B cell (primary cell): ENCODE measurements at regions not wholly inside any gene's neighbourhood (a gene's known extent, or its start where the extent isn't known, plus 50 kb on each side); places are given as distances from the start of the nearest gene placed in this dataset.

ENCODE experiments used
- ATAC-seq: fragments of 200-7000 bp; cut with Tn5 transposase; one replicate; pipeline ENCODE4 v1.10.0; 2021; ENCODE audit warnings: low read depth, mild to moderate bottlenecking, moderate number of reproducible peaks, moderate library complexity
- CTCF ChIA-PET: fragments of 350-600 bp; sonication (Branson Sonifier 250); formaldehyde crosslinking; loops from one replicate; lab custom pipeline; 2021; ENCODE audit warnings: antibody characterized with exemption, inconsistent platforms; lab: Charles Lee
- POLR2A ChIA-PET: fragments of 350-600 bp; sonication (Branson Sonifier 250); formaldehyde crosslinking; loops from one replicate; lab custom pipeline; 2021; ENCODE audit warnings: antibody characterized with exemption; lab: Charles Lee
- DNase-seq: peaks from one replicate; pipeline ENCODE4 v3.0.0; 2013
- H2AFZ ChIP-seq: 2 replicates; pipeline ENCODE4 v1.6.1; 2012; ENCODE audit warnings: mild to moderate bottlenecking, low read depth, low read length; ENCODE audit not compliant: insufficient read depth, poor library complexity, severe bottlenecking
- H3K27ac ChIP-seq, 2 donors: 1 replicate in 1 of 2; 2 replicates in 1 of 2; pipeline ENCODE4 v1.5.1; 2012 to 2013; ENCODE audit warnings: low read length in 2 of 2, mild to moderate bottlenecking in 2 of 2, moderate library complexity in 1 of 2
- H3K27me3 ChIP-seq, 4 experiments: fragments of 200-600 bp in 1 of 4; sonication (generic) in 1 of 4; replicated peaks in 1 of 4; 1 replicate in 2 of 4; 2 replicates in 2 of 4; pipeline versions ENCODE4 v1.6.1 to v1.7.0; 2013 to 2016; ENCODE audit warnings: low read length in 3 of 4, mild to moderate bottlenecking in 2 of 4, mixed read lengths in 1 of 4, moderate library complexity in 1 of 4; ENCODE audit not compliant: insufficient read depth in 4 of 4, control insufficient read depth in 3 of 4; ENCODE audit errors: control extremely low read depth in 1 of 4
- H3K36me3 ChIP-seq, 2 experiments: replicated peaks in 1 of 2; 1 replicate in 1 of 2; 2 replicates in 1 of 2; pipeline versions ENCODE4 v1.6.1 to v1.7.1; 2013; ENCODE audit warnings: low read length in 1 of 2; ENCODE audit not compliant: insufficient read depth in 2 of 2, control insufficient read depth in 1 of 2; ENCODE audit errors: control extremely low read depth in 1 of 2, extremely low read depth in 1 of 2
- H3K4me1 ChIP-seq, 2 donors: fragments of 200-600 bp in 1 of 2; sonication (generic) in 1 of 2; 1 replicate in 1 of 2; 2 replicates in 1 of 2; pipeline versions ENCODE4 v1.5.1 to v1.6.1; 2013 to 2017; ENCODE audit warnings: low read length in 2 of 2; ENCODE audit not compliant: control insufficient read depth in 2 of 2, insufficient read depth in 2 of 2
- H3K4me2 ChIP-seq: replicated peaks from 2 replicates; pipeline ENCODE3; 2012; ENCODE audit warnings: mild to moderate bottlenecking, low read depth, low read length; ENCODE audit not compliant: poor library complexity, severe bottlenecking
- H3K4me3 ChIP-seq, 5 experiments: fragments of 200-600 bp in 1 of 5; sonication (generic) in 1 of 5; 1 replicate in 3 of 5; 2 replicates in 2 of 5; pipeline versions ENCODE4 v1.5.1 to v1.7.0; 2011 to 2016; ENCODE audit warnings: low read length in 4 of 5, mild to moderate bottlenecking in 4 of 5, low read depth in 2 of 5, control low read depth in 1 of 5, moderate library complexity in 1 of 5; ENCODE audit not compliant: insufficient read depth in 1 of 5; ENCODE audit errors: control extremely low read depth in 1 of 5, extremely low read depth in 1 of 5
- H3K79me2 ChIP-seq: fragments of 200-600 bp; sonication (generic); one replicate; pipeline ENCODE4 v1.6.0; 2016; ENCODE audit warnings: low read length; ENCODE audit not compliant: control insufficient read depth, insufficient read depth
- H3K9ac ChIP-seq: fragments of 200-600 bp; sonication (generic); 2 replicates; pipeline ENCODE4 v1.6.1; 2017; ENCODE audit warnings: mild to moderate bottlenecking, low read length, moderate library complexity
- H3K9me3 ChIP-seq, 3 donors: one replicate each; pipeline versions ENCODE4 v1.6.1 to v1.7.1; 2013; ENCODE audit warnings: low read length in 2 of 3; ENCODE audit not compliant: control insufficient read depth in 2 of 3, insufficient read depth in 1 of 3; ENCODE audit errors: control extremely low read depth in 1 of 3
- H4K20me1 ChIP-seq: 2 replicates; pipeline ENCODE4 v1.6.0; 2012; ENCODE audit warnings: mild to moderate bottlenecking, low read length; ENCODE audit not compliant: insufficient read depth, control insufficient read depth, poor library complexity, severe bottlenecking
- H3K27ac Mint-ChIP-seq: one replicate; pipeline ENCODE4 v1.8.0; 2021; ENCODE audit warnings: mixed read lengths
- H3K27me3 Mint-ChIP-seq: one replicate; pipeline ENCODE4 v1.8.0; 2021; ENCODE audit warnings: mixed read lengths
- H3K4me1 Mint-ChIP-seq: one replicate; pipeline ENCODE4 v1.8.0; 2021; ENCODE audit warnings: mixed read lengths
- H3K4me3 Mint-ChIP-seq: one replicate; pipeline ENCODE4 v1.8.0; 2021; ENCODE audit warnings: mixed read lengths
- H3K9me3 Mint-ChIP-seq: one replicate; pipeline ENCODE4 v1.8.0; 2022; ENCODE audit warnings: mixed read lengths; ENCODE audit not compliant: insufficient read depth
- CTCF ChIP-seq: fragments of 200-600 bp; IDR thresholded peaks from one replicate; pipeline ENCODE4 v1.8.0; 2022; ENCODE audit warnings: antibody characterized with exemption, mild to moderate bottlenecking
- EZH2 ChIP-seq: IDR thresholded peaks from 2 replicates; pipeline ENCODE4 v1.6.1; 2012; ENCODE audit warnings: borderline replicate concordance, low read depth, mild to moderate bottlenecking, moderate library complexity, low read length; ENCODE audit not compliant: insufficient read depth, poor library complexity, severe bottlenecking
- WGBS: methylation state at CpG from one replicate; pipeline ENCODE4 v1.1.5; 2013; ENCODE audit warnings: missing lambda C conversion rate; ENCODE audit not compliant: insufficient coverage; 5-methylcytosine and 5-hydroxymethylcytosine counted together
- intact Hi-C: fragments of 100-400 bp; cut with micrococcal nuclease; formaldehyde crosslinking; loops from one replicate; pipeline ENCODE4 v1.10.0; 2022

GRCh38 chr4:59727745-59728144 is 1472.4 kb upstream of the ADGRL3 start:
- Histone ChIP-seq H3K4me2 (no peak overlapping the region), H3K79me2 (no peaks in the 10 kb centered on the region), H3K4me1 (no peaks in the 10 kb centered on the region), H3K27me3 (no peaks in the 10 kb centered on the region), H3K9ac (no peak overlapping the region), H3K4me3 (no peak overlapping the region), H2AFZ (no peak overlapping the region), H4K20me1 (no peaks in the 10 kb centered on the region), H3K36me3 (no peaks in the 10 kb centered on the region), H3K27ac (no peak overlapping the region), H3K9me3 (peaks cover 0 to 6% (median 0%) of the 10 kb centered on the region in 3 donors)
- DNase-seq, result no peak
- CTCF ChIA-PET, result no interaction called here
- Mint-ChIP-seq H3K27ac (no peak overlapping the region), H3K4me1 (no peaks in the 10 kb centered on the region), H3K27me3 (no peaks in the 10 kb centered on the region), H3K4me3 (no peak overlapping the region), H3K9me3 (peaks cover 4% of the 10 kb centered on the region)
- no peak for ATAC-seq
- intact Hi-C loops, result no loop called here
- POLR2A ChIA-PET, result no interaction called here
- TF ChIP-seq CTCF (no peak), EZH2 (no peak)
- no CpG with 5 or more reads among the region's 1 CpG for WGBS

DNA sequence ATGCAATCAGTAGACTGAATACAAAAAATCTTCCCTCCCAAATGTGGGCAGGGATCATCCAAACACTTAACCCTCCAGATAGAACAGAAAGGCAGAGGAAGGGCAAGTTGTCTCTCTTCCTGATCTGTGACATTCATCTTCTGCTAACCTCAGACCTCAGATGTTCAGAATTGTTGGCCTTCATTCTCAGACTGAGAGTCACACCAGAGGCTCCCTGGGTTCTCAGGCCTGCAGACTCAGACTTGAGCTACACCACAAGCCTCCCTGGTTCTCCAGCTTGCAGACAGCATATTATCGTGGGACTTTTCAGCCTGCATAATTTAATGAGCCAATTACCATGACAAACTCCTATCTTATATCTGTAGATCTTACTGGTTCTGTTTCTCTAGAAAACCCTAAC is 1471.6 kb upstream of the ADGRL3 start:
- Histone ChIP-seq H3K4me2 (no peak overlapping the region), H3K79me2 (no peaks in the 10 kb centered on the region), H3K27me3 (no peaks in the 10 kb centered on the region), H3K9ac (no peak overlapping the region), H3K27ac (no peak overlapping the region), H4K20me1 (no peaks in the 10 kb centered on the region), H3K4me3 (no peak overlapping the region), H3K36me3 (no peaks in the 10 kb centered on the region), H2AFZ (no peak overlapping the region), H3K9me3 (peaks cover 0 to 6% (median 0%) of the 10 kb centered on the region in 3 donors), H3K4me1 (no peaks in the 10 kb centered on the region)
- POLR2A ChIA-PET, result no interaction called here
- ATAC-seq (no peak), DNase-seq (no peak)
- H3K9me3 Mint-ChIP-seq, result peaks cover 4% of the 10 kb centered on the region
- intact Hi-C loops, result no loop called here
- TF ChIP-seq EZH2, result no peak
- no peak for TF ChIP-seq CTCF
- H3K27ac Mint-ChIP-seq, result no peak overlapping the region
- H3K27me3 Mint-ChIP-seq, result no peaks in the 10 kb centered on the region
- CTCF ChIA-PET, result no interaction called here
- WGBS, result 83% methylated on average over 1 of the region's 1 CpG
- H3K4me3 Mint-ChIP-seq, result no peak overlapping the region
- no peaks in the 10 kb centered on the region for H3K4me1 Mint-ChIP-seq
